DND-41 (cell line): ENCODE measurements at regions not wholly inside any gene's neighbourhood (a gene's known extent, or its start where the extent isn't known, plus 50 kb on each side); places are given as distances from the start of the nearest gene placed in this dataset.

Experiments used
- ATAC-seq: fragments of 200-7000 bp; cut with Tn5 transposase; 3 replicates; pipeline ENCODE4 v1.9.1; 2021; ENCODE audit warnings: low read depth; ENCODE audit not compliant: insufficient read depth
- DNase-seq: peaks from one replicate; pipeline ENCODE4 v3.0.0-alpha.2; 2020
- H2AFZ ChIP-seq: 2 replicates; pipeline ENCODE4 v1.6.0; 2012; ENCODE audit warnings: low read depth, low read length
- H3K27ac ChIP-seq: 2 replicates; pipeline ENCODE4 v1.5.1; 2012; ENCODE audit warnings: low read length, inconsistent platforms
- H3K27me3 ChIP-seq: fragments of 200-600 bp; sonication (generic); 2 replicates; pipeline ENCODE4 v1.6.0; 2012; ENCODE audit warnings: low read length, mild to moderate bottlenecking, inconsistent platforms; ENCODE audit not compliant: insufficient read depth, poor library complexity
- H3K36me3 ChIP-seq: 2 replicates; pipeline ENCODE4 v1.5.1; 2012; ENCODE audit warnings: low read length, inconsistent platforms; ENCODE audit not compliant: insufficient read depth
- H3K4me1 ChIP-seq: 2 replicates; pipeline ENCODE4 v1.5.1; 2012; ENCODE audit warnings: mild to moderate bottlenecking, low read length; ENCODE audit not compliant: insufficient read depth
- H3K4me2 ChIP-seq: 2 replicates; pipeline ENCODE4 v1.6.0; 2012; ENCODE audit warnings: mild to moderate bottlenecking, moderate library complexity, low read length, inconsistent platforms; ENCODE audit not compliant: insufficient read depth
- H3K4me3 ChIP-seq, 2 experiments: fragments of 200-600 bp in 1 of 2; shearing (Covaris generic) in 1 of 2; 2 replicates each; pipeline ENCODE4 v1.5.1; 2012 to 2016; ENCODE audit warnings: inconsistent platforms in 2 of 2, low read length in 2 of 2, mild to moderate bottlenecking in 2 of 2, low read depth in 1 of 2, moderate library complexity in 1 of 2
- H3K79me2 ChIP-seq: 2 replicates; pipeline ENCODE4 v1.6.0; 2012; ENCODE audit warnings: low read length, inconsistent platforms; ENCODE audit not compliant: insufficient read depth
- H3K9ac ChIP-seq: 2 replicates; pipeline ENCODE4 v1.6.0; 2012; ENCODE audit warnings: low read depth, mild to moderate bottlenecking, inconsistent platforms, low read length, moderate library complexity
- H3K9me3 ChIP-seq: 2 replicates; pipeline ENCODE4 v1.5.1; 2012; ENCODE audit warnings: low read length, moderate library complexity, mild to moderate bottlenecking, inconsistent platforms; ENCODE audit not compliant: insufficient read depth, severe bottlenecking
- H4K20me1 ChIP-seq: 2 replicates; pipeline ENCODE4 v1.6.0; 2012; ENCODE audit warnings: low read length; ENCODE audit not compliant: insufficient read depth
- EZH2 ChIP-seq: IDR thresholded peaks from 3 replicates; pipeline ENCODE4 v1.6.1; 2012; ENCODE audit warnings: borderline replicate concordance, low read depth, mild to moderate bottlenecking, moderate library complexity, low read length, inconsistent platforms; ENCODE audit not compliant: severe bottlenecking
- TF ChIP-seq, protein P1 (sequence below): IDR thresholded peaks from 2 replicates; pipeline ENCODE4 v1.5.1; 2012; ENCODE audit warnings: borderline replicate concordance, low read length, moderate library complexity, mild to moderate bottlenecking; ENCODE audit not compliant: poor library complexity, severe bottlenecking; ENCODE audit errors: extremely low read depth

DNA sequence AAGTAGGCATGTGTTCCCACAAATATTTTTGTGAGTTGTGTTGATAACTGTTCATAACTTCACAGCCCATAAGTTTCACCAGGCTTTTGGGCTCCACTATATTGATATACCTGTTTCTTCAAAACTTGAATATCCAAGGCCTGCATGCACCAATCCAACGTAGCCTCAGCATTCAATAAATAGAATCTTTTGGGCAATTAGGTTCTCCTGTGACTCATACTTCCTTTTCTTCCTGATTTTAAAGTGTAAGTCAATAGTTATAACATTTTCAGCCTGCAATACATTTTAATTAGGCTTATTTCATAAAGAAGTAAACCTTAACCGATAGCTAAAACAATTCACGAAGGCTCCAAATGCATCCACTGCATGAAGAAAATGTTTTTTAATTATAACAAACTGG, 97.8 kb upstream of the SPRED1 start:
- H3K4me3 ChIP-seq = no peak overlapping the region
- H2AFZ ChIP-seq = no peak overlapping the region
- DNase-seq (no peak), ATAC-seq (no peak)
- no peaks in the 10 kb centered on the region for H3K4me1 ChIP-seq
- TF ChIP-seq, protein P1, sequence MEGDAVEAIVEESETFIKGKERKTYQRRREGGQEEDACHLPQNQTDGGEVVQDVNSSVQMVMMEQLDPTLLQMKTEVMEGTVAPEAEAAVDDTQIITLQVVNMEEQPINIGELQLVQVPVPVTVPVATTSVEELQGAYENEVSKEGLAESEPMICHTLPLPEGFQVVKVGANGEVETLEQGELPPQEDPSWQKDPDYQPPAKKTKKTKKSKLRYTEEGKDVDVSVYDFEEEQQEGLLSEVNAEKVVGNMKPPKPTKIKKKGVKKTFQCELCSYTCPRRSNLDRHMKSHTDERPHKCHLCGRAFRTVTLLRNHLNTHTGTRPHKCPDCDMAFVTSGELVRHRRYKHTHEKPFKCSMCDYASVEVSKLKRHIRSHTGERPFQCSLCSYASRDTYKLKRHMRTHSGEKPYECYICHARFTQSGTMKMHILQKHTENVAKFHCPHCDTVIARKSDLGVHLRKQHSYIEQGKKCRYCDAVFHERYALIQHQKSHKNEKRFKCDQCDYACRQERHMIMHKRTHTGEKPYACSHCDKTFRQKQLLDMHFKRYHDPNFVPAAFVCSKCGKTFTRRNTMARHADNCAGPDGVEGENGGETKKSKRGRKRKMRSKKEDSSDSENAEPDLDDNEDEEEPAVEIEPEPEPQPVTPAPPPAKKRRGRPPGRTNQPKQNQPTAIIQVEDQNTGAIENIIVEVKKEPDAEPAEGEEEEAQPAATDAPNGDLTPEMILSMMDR = no peak
- no peak for TF ChIP-seq EZH2
- H3K9ac ChIP-seq = no peak overlapping the region
- no peaks in the 10 kb centered on the region for H3K79me2 ChIP-seq
- H3K9me3 ChIP-seq = peaks cover 3% of the 10 kb centered on the region
- no peaks in the 10 kb centered on the region for H3K36me3 ChIP-seq
- no peaks in the 10 kb centered on the region for H3K27me3 ChIP-seq
- no peak overlapping the region for H3K27ac ChIP-seq
- no peaks in the 10 kb centered on the region for H4K20me1 ChIP-seq
- no peak overlapping the region for H3K4me2 ChIP-seq

DNA sequence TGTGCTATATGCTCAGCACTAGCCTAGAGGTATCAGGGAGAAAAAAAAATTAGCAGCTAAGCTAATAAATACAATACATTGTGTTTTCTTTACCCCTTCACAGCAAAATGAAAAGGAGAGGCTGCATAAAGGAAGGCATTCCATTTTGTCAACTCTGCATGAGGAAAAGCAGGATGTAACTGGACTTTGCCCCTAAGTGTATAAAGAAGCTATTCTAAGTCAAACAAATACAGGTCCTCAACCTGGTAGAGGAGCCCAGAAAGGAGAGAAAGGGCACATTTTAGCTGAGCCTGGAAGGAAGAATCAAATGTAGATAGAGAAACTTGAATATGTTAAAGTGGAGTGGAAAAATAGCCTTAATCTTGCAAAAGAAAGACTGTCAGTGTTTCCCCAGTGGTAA, 89.0 kb upstream of the SPRED1 start:
- H3K27me3 ChIP-seq = peaks cover 5% of the 10 kb centered on the region
- no peaks in the 10 kb centered on the region for H4K20me1 ChIP-seq
- H3K27ac ChIP-seq = no peak overlapping the region
- H3K9ac ChIP-seq = no peak overlapping the region
- H3K4me3 ChIP-seq = no peak overlapping the region
- H3K36me3 ChIP-seq = no peaks in the 10 kb centered on the region
- no peaks in the 10 kb centered on the region for H3K9me3 ChIP-seq
- H2AFZ ChIP-seq = no peak overlapping the region
- DNase-seq (no peak), ATAC-seq (no peak)
- TF ChIP-seq EZH2 = no peak
- TF ChIP-seq, protein P1 = no peak
- H3K4me1 ChIP-seq = no peaks in the 10 kb centered on the region
- H3K4me2 ChIP-seq = no peak overlapping the region
- no peaks in the 10 kb centered on the region for H3K79me2 ChIP-seq

- H3K36me3 ChIP-seq = no peaks in the 10 kb centered on the region
- peaks cover 5% of the 10 kb centered on the region for H3K27me3 ChIP-seq
- ATAC-seq (no peak), DNase-seq (no peak)
- H3K9me3 ChIP-seq = no peaks in the 10 kb centered on the region
- no peak overlapping the region for H3K9ac ChIP-seq
- no peak overlapping the region for H3K4me2 ChIP-seq
- H3K27ac ChIP-seq = no peak overlapping the region
- no peak overlapping the region for H3K4me3 ChIP-seq
- H3K79me2 ChIP-seq = no peaks in the 10 kb centered on the region
- H2AFZ ChIP-seq = no peak overlapping the region
- no peaks in the 10 kb centered on the region for H3K4me1 ChIP-seq
- TF ChIP-seq, protein P1 = no peak
- TF ChIP-seq EZH2 = no peak
- no peaks in the 10 kb centered on the region for H4K20me1 ChIP-seq
These were observed 88.6 kb upstream of the SPRED1 start for GRCh38 chr15:38164061-38164460.

DNA sequence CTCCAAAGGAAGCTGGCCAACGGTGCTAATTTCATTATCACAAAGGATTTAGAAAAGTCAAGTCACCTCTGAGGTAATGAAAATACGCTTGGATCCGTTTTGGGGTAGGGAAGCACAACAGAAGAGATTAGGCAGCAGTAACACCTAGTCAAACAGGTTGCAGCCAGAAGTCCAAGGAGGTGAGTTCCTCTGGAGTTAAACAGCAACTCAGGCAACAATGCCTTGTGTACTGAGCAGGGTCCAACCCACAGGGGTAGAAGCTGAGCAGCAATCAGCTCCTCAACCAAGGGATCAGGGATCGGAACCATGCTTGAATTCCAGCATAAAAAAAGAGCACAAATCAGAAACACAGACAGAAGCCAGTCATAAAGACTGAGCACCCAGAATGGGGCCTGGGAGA, 88.1 kb upstream of the SPRED1 start:
- TF ChIP-seq EZH2 = no peak
- TF ChIP-seq, protein P1 = no peak
- H2AFZ ChIP-seq = no peak overlapping the region
- H3K9ac ChIP-seq = no peak overlapping the region
- no peaks in the 10 kb centered on the region for H3K36me3 ChIP-seq
- no peaks in the 10 kb centered on the region for H3K4me1 ChIP-seq
- H3K79me2 ChIP-seq = no peaks in the 10 kb centered on the region
- no peak overlapping the region for H3K4me3 ChIP-seq
- no peak for ATAC-seq
- DNase-seq = no peak
- H3K27me3 ChIP-seq = peaks cover 5% of the 10 kb centered on the region
- no peaks in the 10 kb centered on the region for H4K20me1 ChIP-seq
- H3K4me2 ChIP-seq = no peak overlapping the region
- no peaks in the 10 kb centered on the region for H3K9me3 ChIP-seq
- no peak overlapping the region for H3K27ac ChIP-seq
